ENCODE measurements at regions not wholly inside any gene's neighbourhood (a gene's known extent, or its start where the extent isn't known, plus 50 kb on each side); places are given as distances from the start of the nearest gene placed in this dataset.
"Not testable (repeated sequence)": the region's sequence is repeated elsewhere in the genome, so short reads cannot be mapped to it uniquely, and the experiment has no call there.

DNA sequence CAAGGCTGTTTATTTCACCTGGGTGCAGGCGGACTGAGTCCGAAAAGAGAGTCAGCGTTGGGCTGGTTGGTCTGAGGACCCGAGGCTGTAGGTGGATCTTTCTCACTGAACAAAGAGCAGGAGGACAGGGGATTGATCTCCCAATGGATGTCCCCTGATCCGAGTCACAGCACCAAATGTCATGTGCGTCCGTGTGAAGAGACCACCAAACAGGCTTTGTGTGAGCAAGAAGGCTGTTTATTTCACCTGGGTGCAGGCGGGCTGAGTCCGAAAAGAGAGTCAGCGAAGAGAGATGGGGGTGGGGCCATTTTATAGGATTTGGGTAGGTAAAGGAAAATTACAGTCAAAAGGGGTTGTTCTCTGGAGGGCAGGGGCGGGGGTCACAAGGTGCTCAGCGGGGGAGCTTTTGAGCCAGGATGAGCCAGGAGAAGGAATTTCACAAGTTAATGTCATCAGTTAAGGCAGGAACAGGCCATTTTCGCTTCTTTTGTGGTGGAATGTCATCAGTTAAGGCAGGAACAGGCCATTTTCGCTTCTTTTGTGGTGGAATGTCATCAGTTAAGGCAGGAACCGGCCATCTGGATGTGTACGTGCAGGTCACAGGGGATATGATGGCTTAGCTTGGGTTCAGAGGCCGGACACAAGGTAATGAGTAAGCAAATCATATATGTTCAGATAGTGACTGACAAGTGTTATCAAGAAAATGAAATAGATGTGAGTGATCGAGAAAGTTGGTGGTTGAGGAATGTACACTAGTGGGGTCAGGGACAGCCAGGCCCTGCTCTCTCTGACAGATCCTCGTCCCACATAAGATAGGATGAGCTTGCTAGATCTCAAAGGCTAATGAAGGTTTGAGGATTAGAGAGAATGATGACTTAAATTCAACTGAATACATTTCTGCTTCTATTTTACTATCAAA is 760.0 kb downstream of the KCNT2 start:
- DNase-seq (ENCODE audit: low read depth in 2 of 2): not testable (repeated sequence)

DNA sequence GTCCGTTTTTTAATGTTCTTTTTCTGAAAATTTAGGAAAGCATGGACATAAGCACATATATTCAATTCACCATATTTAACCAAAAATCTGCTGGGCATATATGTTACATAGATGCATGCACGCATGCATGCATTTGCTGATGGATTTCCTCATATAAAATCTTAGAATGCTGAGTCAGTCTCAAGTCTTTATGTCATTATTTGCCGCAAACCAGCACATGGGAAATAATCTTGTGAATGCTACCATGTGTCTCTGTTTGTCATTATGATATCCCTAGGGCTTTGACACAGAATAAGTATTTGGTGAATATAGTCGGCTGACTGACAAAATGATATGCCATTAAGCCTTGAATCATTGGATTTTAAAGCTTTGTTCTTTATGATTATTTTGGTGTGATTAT is 776.5 kb downstream of the KCNT2 start:
- DNase-seq (ENCODE audit: low read depth in 2 of 2): no peak

DNA sequence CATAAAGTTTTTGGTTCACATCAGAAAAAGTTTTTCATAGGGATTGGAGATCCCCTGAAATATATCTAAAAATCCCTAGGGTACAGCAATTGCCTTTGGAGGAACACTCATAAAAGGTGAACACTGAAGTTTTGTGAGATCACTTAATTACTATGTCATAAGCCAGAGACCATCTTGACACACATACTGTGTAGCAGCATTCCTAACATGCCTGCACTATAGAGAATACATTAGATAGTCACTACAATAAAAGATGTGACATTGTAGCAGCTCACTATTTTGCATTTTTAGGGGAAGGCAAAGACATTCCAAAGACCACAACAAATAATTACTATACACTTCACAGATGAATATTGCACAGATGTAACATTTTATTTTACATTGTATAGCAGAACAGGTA is 779.9 kb downstream of the KCNT2 start:
- DNase-seq (ENCODE audit: low read depth in 2 of 2): no peak

- no peak for DNase-seq (ENCODE audit: low read depth in 2 of 2)
These were observed 787.3 kb downstream of the KCNT2 start for GRCh38 chr1:195820925-195821324.

DNA sequence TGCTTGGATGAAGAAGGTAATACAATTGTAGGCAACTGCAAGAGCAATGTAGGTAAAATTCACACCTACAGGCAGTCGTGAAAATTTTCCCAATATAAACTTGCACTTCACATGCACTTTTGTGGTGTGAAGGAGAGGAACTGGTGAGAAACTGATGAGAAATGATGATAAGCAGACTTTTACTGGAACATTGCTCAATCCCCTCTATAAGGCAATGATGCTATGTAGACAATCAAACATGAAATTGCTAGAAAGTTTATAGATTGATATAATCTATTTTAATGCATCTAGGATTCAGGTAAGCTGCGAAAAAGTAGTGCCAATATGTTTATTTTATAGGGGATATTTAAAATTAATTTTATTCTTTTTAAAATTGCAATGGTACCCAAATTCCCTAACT is 802.2 kb downstream of the KCNT2 start:
- DNase-seq (ENCODE audit: low read depth in 2 of 2): no peak

DNA sequence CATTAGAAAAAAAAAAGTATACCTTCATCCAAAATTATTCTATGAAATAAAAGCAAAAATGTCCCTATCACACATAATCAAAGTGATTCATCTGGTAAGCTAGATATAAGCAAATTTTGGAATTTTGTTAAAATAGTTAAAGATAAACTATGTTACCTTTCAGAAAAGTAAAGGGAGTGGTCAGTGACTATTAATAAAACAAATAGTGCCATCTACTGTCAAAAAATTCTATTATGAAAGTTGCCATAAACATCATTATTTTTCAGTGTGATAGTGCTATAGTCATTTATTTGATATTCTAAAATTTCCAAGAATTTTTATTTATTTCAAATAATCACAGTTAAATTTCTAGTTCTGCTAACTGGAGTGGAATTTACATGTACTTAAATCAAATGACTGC is 803.7 kb downstream of the KCNT2 start:
- no peak for DNase-seq (ENCODE audit: low read depth in 2 of 2)

DNA sequence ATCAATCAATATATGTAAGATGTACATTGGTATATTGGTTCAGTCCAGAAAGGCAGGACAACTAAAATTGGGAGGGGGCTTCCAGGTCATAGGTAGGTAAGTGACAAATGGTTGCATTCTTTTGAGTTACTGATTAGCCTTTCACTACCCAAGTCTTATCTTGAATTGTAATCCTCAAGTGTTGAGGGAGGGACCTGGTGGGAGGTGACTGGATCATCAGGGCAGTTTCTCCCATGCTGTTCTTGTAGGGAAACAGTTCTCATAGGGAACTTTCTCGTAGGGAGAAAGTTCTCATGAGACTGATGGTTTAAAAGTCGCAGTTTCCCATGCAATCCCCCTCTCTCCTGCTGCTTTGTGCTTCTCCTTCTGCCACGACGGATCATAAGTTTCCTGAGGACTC is 809.2 kb downstream of the KCNT2 start:
- DNase-seq (ENCODE audit: low read depth in 2 of 2): no peak

- DNase-seq (ENCODE audit: low read depth in 2 of 2): no peak
These were observed 814.0 kb downstream of the KCNT2 start for GRCh38 chr1:195794225-195794624.

- DNase-seq (ENCODE audit: low read depth in 2 of 2): no peak
These were observed 816.4 kb downstream of the KCNT2 start for GRCh38 chr1:195791796-195792195.

GRCh38 chr1:195790514-195791168 is 817.6 kb downstream of the KCNT2 start:
- no peak for DNase-seq (ENCODE audit: low read depth in 2 of 2)

DNA sequence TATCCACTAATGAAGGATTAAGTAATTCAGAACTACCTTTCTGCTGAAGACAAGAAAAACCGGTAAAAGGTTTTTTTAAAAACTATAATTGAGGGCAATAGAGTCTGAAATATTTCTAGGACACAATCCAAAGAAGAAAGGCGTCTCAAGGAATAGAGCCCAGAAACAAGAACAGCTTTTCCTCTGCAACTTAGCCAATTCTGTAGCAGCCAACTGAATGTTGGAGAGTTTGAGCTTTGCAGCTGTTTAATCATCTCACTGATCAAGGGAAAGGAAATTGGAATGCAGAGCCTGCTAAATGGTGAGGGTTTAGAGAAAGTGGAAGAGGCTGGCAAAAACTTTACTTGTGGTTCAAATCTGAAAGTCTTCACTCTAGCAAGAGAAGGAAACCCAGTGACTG is 818.9 kb downstream of the KCNT2 start:
- no peak for DNase-seq (ENCODE audit: low read depth in 2 of 2)

GRCh38 chr1:195788721-195789120 is 819.5 kb downstream of the KCNT2 start:
- no peak for DNase-seq (ENCODE audit: low read depth in 2 of 2)

DNA sequence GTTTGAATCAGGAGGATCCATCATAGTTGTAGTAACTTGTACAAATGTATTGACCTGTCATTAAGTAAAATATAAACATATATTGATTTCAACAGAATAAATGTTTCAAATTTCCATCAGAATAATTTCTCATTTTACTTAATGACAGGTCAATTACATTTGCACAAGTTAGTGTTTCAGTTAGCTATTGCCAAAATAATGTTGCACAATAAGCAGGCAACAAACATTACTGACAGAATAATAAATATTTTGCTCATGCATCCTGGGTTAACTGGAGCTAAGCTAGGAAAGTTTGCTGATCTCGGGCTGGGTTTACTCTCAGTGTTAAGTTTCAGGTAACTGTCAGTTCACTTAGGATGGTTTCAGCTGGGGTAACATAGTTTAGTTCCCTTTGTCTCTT is 822.4 kb downstream of the KCNT2 start:
- DNase-seq (ENCODE audit: low read depth in 2 of 2): no peak

DNA sequence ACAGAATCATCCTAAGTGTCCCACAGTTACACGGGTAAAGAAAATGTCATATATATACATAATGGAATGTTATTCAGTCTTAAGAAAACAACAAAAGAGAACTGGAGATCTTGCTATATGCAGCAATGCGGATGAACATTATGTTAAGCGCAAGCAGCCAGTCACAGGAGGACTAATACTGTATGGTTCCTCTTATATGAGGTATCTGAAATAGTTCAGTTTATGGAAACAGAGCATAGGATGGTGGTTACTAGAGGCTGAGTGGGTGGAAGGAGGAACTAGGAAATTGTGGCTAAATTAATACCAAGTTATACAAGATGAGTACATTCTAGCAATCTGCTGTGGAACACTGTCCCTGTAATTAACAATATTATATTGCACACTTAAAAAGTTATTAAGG is 834.3 kb downstream of the KCNT2 start:
- DNase-seq (ENCODE audit: low read depth in 2 of 2): no peak

GRCh38 chr1:195769461-195769860 is 838.8 kb downstream of the KCNT2 start:
- DNase-seq (ENCODE audit: low read depth in 2 of 2): no peak

- no peak for DNase-seq (ENCODE audit: low read depth in 2 of 2)
These were observed 839.3 kb downstream of the KCNT2 start for GRCh38 chr1:195768936-195769335.

DNA sequence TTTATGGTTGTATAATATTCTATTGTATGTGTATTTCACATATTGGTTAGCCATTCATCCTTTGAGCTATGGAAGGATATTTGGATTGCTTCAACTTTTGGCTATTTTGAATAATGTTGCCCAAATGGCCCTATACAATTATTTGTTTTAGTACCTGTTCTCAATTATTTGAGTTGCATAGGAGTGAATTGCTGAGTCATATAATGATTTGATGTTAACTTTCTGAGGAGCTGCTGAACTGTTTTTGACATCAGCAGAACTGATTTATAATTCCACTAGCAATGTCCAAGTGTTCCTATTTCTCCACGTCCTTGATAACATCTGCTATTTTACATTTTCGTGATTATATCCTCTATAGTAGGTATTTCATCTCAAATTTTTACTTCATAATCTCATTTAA is 839.9 kb downstream of the KCNT2 start:
- no peak for DNase-seq (ENCODE audit: low read depth in 2 of 2)

DNA sequence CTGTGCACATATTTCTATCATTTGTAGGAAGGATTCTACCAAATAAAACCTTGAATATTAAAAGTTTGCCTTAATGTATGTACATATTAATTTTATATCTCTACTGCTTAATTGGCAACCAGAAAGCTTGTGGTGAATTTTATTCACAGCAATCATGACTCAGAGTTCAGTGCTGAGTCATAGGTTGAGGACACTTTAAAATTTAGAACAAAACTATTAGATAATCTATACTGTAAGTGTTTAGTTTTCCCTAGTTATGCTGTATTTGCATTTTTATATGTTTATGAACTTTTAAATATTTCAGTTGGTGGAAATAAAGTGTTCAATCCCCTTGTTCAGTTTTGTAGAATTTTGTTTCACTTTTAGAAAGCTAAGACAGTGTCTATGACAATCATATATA is 841.5 kb downstream of the KCNT2 start:
- DNase-seq (ENCODE audit: low read depth in 2 of 2): no peak

DNA sequence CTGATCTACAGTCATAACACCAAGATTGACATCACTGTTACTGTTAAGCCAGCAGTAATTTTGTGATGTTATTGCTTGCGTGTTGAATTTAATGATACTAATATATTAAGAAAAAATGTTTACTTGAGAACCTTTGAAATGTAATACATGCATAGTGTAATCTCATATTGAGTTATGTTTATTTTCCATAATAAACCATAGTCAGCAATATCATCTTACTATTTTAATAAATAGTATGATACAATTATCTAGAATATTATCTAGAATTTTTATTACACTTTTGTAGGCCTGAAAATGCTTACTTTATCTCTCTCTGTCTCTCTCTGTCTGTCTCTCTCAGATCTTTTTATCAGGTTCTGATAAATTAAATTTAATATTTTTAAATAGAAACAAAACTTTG is 843.1 kb downstream of the KCNT2 start:
- DNase-seq (ENCODE audit: low read depth in 2 of 2): no peak

- DNase-seq (ENCODE audit: low read depth in 2 of 2): no peak
These were observed 844.3 kb downstream of the KCNT2 start for GRCh38 chr1:195763907-195764374.

- no peak for DNase-seq (ENCODE audit: low read depth in 2 of 2)
These were observed 844.9 kb downstream of the KCNT2 start for GRCh38 chr1:195763146-195763906.

GRCh38 chr1:195761104-195761503 is 847.1 kb downstream of the KCNT2 start:
- no peak for DNase-seq (ENCODE audit: low read depth in 2 of 2)
